SK-N-SH treated with all-trans-retinoic acid at 6 μM for 48 hours (cell line): ENCODE measurements at regions not wholly inside any gene's neighbourhood (a gene's known extent, or its start where the extent isn't known, plus 50 kb on each side); places are given as distances from the start of the nearest gene placed in this dataset.

ENCODE experiments used
- ATAC-seq: fragments of 200-7000 bp; cut with Tn5 transposase; 3 replicates; pipeline ENCODE4 v1.9.1; 2020; ENCODE audit warnings: mild to moderate bottlenecking, moderate library complexity
- ARNTL ChIP-seq: fragments of 450-650 bp; formaldehyde crosslinking; IDR thresholded peaks from 2 replicates; pipeline ENCODE4 v1.5.0; 2020; ENCODE audit warnings: low read depth, mild to moderate bottlenecking, moderate library complexity, borderline replicate concordance
- BACH2 ChIP-seq: fragments of 250-450 bp; sonication (Bioruptor Pico); IDR thresholded peaks from 2 replicates; pipeline ENCODE4 v1.9.0; 2021; ENCODE audit warnings: mild to moderate bottlenecking, borderline replicate concordance
- CREB5 ChIP-seq: fragments of 250-450 bp; sonication (Bioruptor Pico); IDR thresholded peaks from 2 replicates; pipeline ENCODE4 v1.5.1; 2020; ENCODE audit warnings: low read depth, mild to moderate bottlenecking, moderate library complexity
- CSDC2 ChIP-seq: fragments of 250-450 bp; sonication (Bioruptor Pico); IDR thresholded peaks from 2 replicates; pipeline ENCODE4 v1.5.0; 2020; ENCODE audit warnings: mild to moderate bottlenecking, moderate library complexity
- ESRRG ChIP-seq: fragments of 250-450 bp; sonication (Bioruptor Pico); IDR thresholded peaks from 2 replicates; pipeline ENCODE4 v1.6.1; 2021; ENCODE audit warnings: mild to moderate bottlenecking
- GLIS3 ChIP-seq: fragments of 250-450 bp; sonication (Bioruptor Pico); IDR thresholded peaks from 2 replicates; pipeline ENCODE4 v1.5.0; 2020; ENCODE audit warnings: mild to moderate bottlenecking, moderate library complexity
- ISL1 ChIP-seq: fragments of 250-450 bp; sonication (Bioruptor Pico); IDR thresholded peaks from 2 replicates; pipeline ENCODE4 v2.1.2; 2022; ENCODE audit warnings: mild to moderate bottlenecking, moderate library complexity
- OSR1 ChIP-seq: fragments of 250-450 bp; sonication (Bioruptor Pico); IDR thresholded peaks from 2 replicates; pipeline ENCODE4 v1.8.0; 2022; ENCODE audit warnings: moderate library complexity, mild to moderate bottlenecking, inconsistent platforms
- PATZ1 ChIP-seq: fragments of 250-450 bp; sonication (Bioruptor Pico); IDR thresholded peaks from 2 replicates; pipeline ENCODE4 v1.8.0; 2020; ENCODE audit warnings: mild to moderate bottlenecking, moderate library complexity, borderline replicate concordance
- PPARA ChIP-seq: fragments of 250-450 bp; sonication (Bioruptor Pico); IDR thresholded peaks from 2 replicates; pipeline ENCODE4 v1.5.0; 2020; ENCODE audit warnings: mild to moderate bottlenecking, borderline replicate concordance
- RARB ChIP-seq: fragments of 250-450 bp; sonication (Bioruptor Pico); IDR thresholded peaks from 2 replicates; pipeline ENCODE4 v1.8.0; 2021; ENCODE audit warnings: mild to moderate bottlenecking, moderate library complexity
- SNAI2 ChIP-seq: fragments of 250-450 bp; sonication (Bioruptor Pico); IDR thresholded peaks from 2 replicates; pipeline ENCODE4 v1.5.0; 2020; ENCODE audit warnings: mild to moderate bottlenecking, moderate library complexity
- TCF4 ChIP-seq: fragments of 250-450 bp; sonication (Bioruptor Pico); IDR thresholded peaks from 2 replicates; pipeline ENCODE4 v1.8.0; 2021; ENCODE audit warnings: mild to moderate bottlenecking, moderate library complexity, borderline replicate concordance
- TOX ChIP-seq: fragments of 250-450 bp; sonication (Bioruptor Pico); IDR thresholded peaks from 2 replicates; pipeline ENCODE4 v1.8.0; 2021; ENCODE audit warnings: mild to moderate bottlenecking, moderate library complexity, borderline replicate concordance
- ZFP3 ChIP-seq: fragments of 250-450 bp; sonication (Bioruptor Pico); IDR thresholded peaks from 2 replicates; pipeline ENCODE4 v1.5.0; 2020; ENCODE audit warnings: mild to moderate bottlenecking, moderate library complexity
- ZFP30 ChIP-seq: fragments of 450-650 bp; formaldehyde crosslinking; IDR thresholded peaks from 2 replicates; pipeline ENCODE4 v1.5.0; 2022; ENCODE audit warnings: mild to moderate bottlenecking, moderate library complexity
- ZNF565 ChIP-seq: fragments of 450-650 bp; formaldehyde crosslinking; conservative IDR thresholded peaks from 2 replicates; pipeline ENCODE4 v1.5.0; 2020; ENCODE audit warnings: low read depth, mild to moderate bottlenecking, moderate library complexity
- ZNF70 ChIP-seq: fragments of 450-650 bp; formaldehyde crosslinking; IDR thresholded peaks from 2 replicates; pipeline ENCODE4 v1.5.0; 2020; ENCODE audit warnings: mild to moderate bottlenecking, moderate library complexity
- ZNF8 ChIP-seq: fragments of 450-650 bp; formaldehyde crosslinking; IDR thresholded peaks from 2 replicates; pipeline ENCODE4 v1.5.0; 2020; ENCODE audit warnings: mild to moderate bottlenecking, moderate library complexity
- TF ChIP-seq, protein P1 (sequence below): fragments of 250-450 bp; sonication (Bioruptor Pico); IDR thresholded peaks from 2 replicates; pipeline ENCODE4 v1.5.0; 2020; ENCODE audit warnings: mild to moderate bottlenecking, moderate library complexity
- TF ChIP-seq, protein P2 (sequence below): fragments of 250-450 bp; sonication (Bioruptor Pico); IDR thresholded peaks from 2 replicates; pipeline ENCODE4 v1.8.0; 2021; ENCODE audit warnings: low read depth, mild to moderate bottlenecking, moderate library complexity, borderline replicate concordance
- TF ChIP-seq, protein P3 (sequence below): fragments of 250-450 bp; sonication (Bioruptor Pico); IDR thresholded peaks from 2 replicates; pipeline ENCODE4 v1.5.1; 2021; ENCODE audit warnings: mild to moderate bottlenecking, moderate library complexity

DNA sequence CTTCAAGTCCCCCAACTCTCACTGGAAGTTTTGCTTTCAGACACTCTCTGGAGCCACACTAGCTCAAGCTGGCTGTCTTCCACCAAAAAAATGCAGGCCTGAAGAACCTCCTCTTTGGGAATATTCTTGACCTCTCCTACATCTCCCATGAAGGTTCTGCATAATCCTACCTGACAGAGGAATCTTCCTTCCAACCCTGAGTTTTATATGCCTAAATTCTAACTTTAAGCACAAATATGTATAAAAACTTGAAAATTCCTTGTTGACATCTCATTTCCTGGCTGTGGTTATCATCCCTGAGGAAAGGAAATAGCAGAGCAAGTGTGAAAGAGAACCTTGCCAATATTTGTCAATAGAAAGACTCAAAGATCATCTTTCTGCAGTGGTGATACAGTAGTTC lies 249.0 kb downstream of the LPIN1 start:
- no peak for TF ChIP-seq ESRRG (CRISPR knock-in tag)
- no peak for TF ChIP-seq PPARA (CRISPR knock-in tag)
- no peak for TF ChIP-seq ZNF70 (CRISPR knock-in tag)
- no peak for TF ChIP-seq ZNF8 (CRISPR knock-in tag)
- TF ChIP-seq ZFP30: no peak
- TF ChIP-seq GLIS3 (CRISPR knock-in tag): no peak
- TF ChIP-seq, protein P1, sequence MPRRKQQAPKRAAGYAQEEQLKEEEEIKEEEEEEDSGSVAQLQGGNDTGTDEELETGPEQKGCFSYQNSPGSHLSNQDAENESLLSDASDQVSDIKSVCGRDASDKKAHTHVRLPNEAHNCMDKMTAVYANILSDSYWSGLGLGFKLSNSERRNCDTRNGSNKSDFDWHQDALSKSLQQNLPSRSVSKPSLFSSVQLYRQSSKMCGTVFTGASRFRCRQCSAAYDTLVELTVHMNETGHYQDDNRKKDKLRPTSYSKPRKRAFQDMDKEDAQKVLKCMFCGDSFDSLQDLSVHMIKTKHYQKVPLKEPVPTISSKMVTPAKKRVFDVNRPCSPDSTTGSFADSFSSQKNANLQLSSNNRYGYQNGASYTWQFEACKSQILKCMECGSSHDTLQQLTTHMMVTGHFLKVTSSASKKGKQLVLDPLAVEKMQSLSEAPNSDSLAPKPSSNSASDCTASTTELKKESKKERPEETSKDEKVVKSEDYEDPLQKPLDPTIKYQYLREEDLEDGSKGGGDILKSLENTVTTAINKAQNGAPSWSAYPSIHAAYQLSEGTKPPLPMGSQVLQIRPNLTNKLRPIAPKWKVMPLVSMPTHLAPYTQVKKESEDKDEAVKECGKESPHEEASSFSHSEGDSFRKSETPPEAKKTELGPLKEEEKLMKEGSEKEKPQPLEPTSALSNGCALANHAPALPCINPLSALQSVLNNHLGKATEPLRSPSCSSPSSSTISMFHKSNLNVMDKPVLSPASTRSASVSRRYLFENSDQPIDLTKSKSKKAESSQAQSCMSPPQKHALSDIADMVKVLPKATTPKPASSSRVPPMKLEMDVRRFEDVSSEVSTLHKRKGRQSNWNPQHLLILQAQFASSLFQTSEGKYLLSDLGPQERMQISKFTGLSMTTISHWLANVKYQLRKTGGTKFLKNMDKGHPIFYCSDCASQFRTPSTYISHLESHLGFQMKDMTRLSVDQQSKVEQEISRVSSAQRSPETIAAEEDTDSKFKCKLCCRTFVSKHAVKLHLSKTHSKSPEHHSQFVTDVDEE: no peak
- TF ChIP-seq BACH2 (CRISPR knock-in tag): no peak
- no peak for TF ChIP-seq ISL1 (CRISPR knock-in tag)
- TF ChIP-seq, protein P2, sequence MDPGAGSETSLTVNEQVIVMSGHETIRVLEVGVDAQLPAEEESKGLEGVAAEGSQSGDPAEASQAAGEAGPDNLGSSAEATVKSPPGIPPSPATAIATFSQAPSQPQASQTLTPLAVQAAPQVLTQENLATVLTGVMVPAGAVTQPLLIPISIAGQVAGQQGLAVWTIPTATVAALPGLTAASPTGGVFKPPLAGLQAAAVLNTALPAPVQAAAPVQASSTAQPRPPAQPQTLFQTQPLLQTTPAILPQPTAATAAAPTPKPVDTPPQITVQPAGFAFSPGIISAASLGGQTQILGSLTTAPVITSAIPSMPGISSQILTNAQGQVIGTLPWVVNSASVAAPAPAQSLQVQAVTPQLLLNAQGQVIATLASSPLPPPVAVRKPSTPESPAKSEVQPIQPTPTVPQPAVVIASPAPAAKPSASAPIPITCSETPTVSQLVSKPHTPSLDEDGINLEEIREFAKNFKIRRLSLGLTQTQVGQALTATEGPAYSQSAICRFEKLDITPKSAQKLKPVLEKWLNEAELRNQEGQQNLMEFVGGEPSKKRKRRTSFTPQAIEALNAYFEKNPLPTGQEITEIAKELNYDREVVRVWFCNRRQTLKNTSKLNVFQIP (CRISPR knock-in tag): no peak
- no peak for TF ChIP-seq CSDC2 (CRISPR knock-in tag)
- peak; percentile 83 for ATAC-seq

- no peak for TF ChIP-seq ARNTL (CRISPR knock-in tag)
- TF ChIP-seq OSR1: no peak
- TF ChIP-seq ZFP30: no peak
- no peak for TF ChIP-seq ZNF8 (CRISPR knock-in tag)
- TF ChIP-seq, protein P3, sequence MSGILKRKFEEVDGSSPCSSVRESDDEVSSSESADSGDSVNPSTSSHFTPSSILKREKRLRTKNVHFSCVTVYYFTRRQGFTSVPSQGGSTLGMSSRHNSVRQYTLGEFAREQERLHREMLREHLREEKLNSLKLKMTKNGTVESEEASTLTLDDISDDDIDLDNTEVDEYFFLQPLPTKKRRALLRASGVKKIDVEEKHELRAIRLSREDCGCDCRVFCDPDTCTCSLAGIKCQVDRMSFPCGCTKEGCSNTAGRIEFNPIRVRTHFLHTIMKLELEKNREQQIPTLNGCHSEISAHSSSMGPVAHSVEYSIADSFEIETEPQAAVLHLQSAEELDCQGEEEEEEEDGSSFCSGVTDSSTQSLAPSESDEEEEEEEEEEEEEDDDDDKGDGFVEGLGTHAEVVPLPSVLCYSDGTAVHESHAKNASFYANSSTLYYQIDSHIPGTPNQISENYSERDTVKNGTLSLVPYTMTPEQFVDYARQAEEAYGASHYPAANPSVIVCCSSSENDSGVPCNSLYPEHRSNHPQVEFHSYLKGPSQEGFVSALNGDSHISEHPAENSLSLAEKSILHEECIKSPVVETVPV (CRISPR knock-in tag): no peak
- no peak for TF ChIP-seq RARB (CRISPR knock-in tag)
- TF ChIP-seq TCF4: no peak
- TF ChIP-seq, all 23 proteins: peak for 0
- no peak for ATAC-seq
These were observed 250.2 kb downstream of the LPIN1 start for GRCh38 chr2:11996618-11997017.

DNA sequence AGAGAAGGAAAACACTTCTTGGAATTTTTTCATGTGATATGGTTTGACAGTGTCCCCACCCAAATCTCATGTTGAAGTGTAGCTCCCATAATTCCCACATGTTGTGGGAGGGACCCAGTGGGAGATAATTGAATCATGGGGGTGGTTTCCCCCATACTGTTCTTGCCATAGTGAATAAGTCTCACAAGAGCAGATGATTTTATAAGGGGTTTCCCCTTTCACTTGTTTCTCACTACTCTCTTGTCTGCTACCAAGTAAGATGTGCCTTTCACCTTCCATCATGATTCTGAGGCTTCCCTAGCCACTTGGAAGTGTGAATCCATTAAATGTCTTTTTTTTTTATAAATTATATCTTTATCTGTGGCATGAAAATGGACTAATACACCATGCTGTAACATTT lies 250.7 kb downstream of the LPIN1 start:
- no peak for TF ChIP-seq RARB (CRISPR knock-in tag)
- TF ChIP-seq, all 23 proteins: peak for 0

GRCh38 chr2:11998218-11998617 lies 251.8 kb downstream of the LPIN1 start:
- TF ChIP-seq TCF4 (no peak), ZNF565 (CRISPR knock-in tag) (no peak), ISL1 (CRISPR knock-in tag) (no peak), ZNF70 (CRISPR knock-in tag) (no peak), ZFP3 (CRISPR knock-in tag) (no peak), BACH2 (CRISPR knock-in tag) (no peak), SNAI2 (no peak), TOX (CRISPR knock-in tag) (no peak), ARNTL (CRISPR knock-in tag) (no peak), PATZ1 (CRISPR knock-in tag) (no peak), CREB5 (CRISPR knock-in tag) (no peak), ESRRG (CRISPR knock-in tag) (no peak), CSDC2 (CRISPR knock-in tag) (no peak)
- TF ChIP-seq, protein P1: no peak
- TF ChIP-seq, protein P2 (CRISPR knock-in tag): no peak
- peak; percentile 32; the same call in 1 of the 3 replicates for ATAC-seq

More for the DNA sequence above, 250.7 kb downstream of the LPIN1 start:
- no peak for ATAC-seq
